ENCODE measurements at regions not wholly inside any gene's neighbourhood (a gene's known extent, or its start where the extent isn't known, plus 50 kb on each side); places are given as distances from the start of the nearest gene placed in this dataset.

- no peak for DNase-seq
- Mint-ChIP-seq H3K4me3 (no peak overlapping the region), H3K4me1 (no peaks in the 10 kb centered on the region), H3K9me3 (peaks cover 7 to 20% of the 10 kb centered on the region in 2 donors), H3K27ac (no peak overlapping the region), H3K27me3 (no peaks in the 10 kb centered on the region)
- no peak for ATAC-seq
These were observed 1757.3 kb downstream of the PCDH7 start for GRCh38 chr4:32477518-32477917.

GRCh38 chr4:32485956-32486355 is 1765.8 kb downstream of the PCDH7 start:
- Mint-ChIP-seq H3K4me3 (no peak overlapping the region), H3K27me3 (no peaks in the 10 kb centered on the region), H3K4me1 (no peaks in the 10 kb centered on the region), H3K9me3 (peaks cover 2 to 5% of the 10 kb centered on the region in 2 donors), H3K27ac (no peak overlapping the region)
- ATAC-seq (no peak), DNase-seq (no peak)

- H3K27ac Mint-ChIP-seq = no peak overlapping the region
- H3K4me3 Mint-ChIP-seq = no peak overlapping the region
- DNase-seq (no peak), ATAC-seq (no peak)
- H3K9me3 Mint-ChIP-seq = no peaks in the 10 kb centered on the region
- H3K4me1 Mint-ChIP-seq = no peaks in the 10 kb centered on the region
- H3K27me3 Mint-ChIP-seq = no peaks in the 10 kb centered on the region
These were observed 1768.5 kb downstream of the PCDH7 start for GRCh38 chr4:32488690-32489089.

GRCh38 chr4:32499171-32499570 is 1779.0 kb downstream of the PCDH7 start:
- no peaks in the 10 kb centered on the region for H3K4me1 Mint-ChIP-seq
- no peak overlapping the region for H3K27ac Mint-ChIP-seq
- DNase-seq (no peak), ATAC-seq (no peak)
- H3K9me3 Mint-ChIP-seq = peaks cover 0 to 21% of the 10 kb centered on the region in 2 donors
- no peaks in the 10 kb centered on the region for H3K27me3 Mint-ChIP-seq
- H3K4me3 Mint-ChIP-seq = no peak overlapping the region

- DNase-seq (no peak), ATAC-seq (no peak)
- no peaks in the 10 kb centered on the region for H3K27me3 Mint-ChIP-seq
- H3K27ac Mint-ChIP-seq = peak overlapping the region in 1 of 2 donors; percentile 17
- no peaks in the 10 kb centered on the region for H3K4me1 Mint-ChIP-seq
- peaks cover 17 to 24% of the 10 kb centered on the region in 2 donors for H3K9me3 Mint-ChIP-seq
- H3K4me3 Mint-ChIP-seq = no peak overlapping the region
These were observed 1783.1 kb downstream of the PCDH7 start for GRCh38 chr4:32503241-32503640.

- ATAC-seq = no peak
- Mint-ChIP-seq H3K27ac (no peak overlapping the region), H3K9me3 (peaks cover 8 to 25% of the 10 kb centered on the region in 2 donors), H3K4me1 (no peaks in the 10 kb centered on the region), H3K27me3 (no peaks in the 10 kb centered on the region), H3K4me3 (no peak overlapping the region)
- DNase-seq = no peak
These were observed 1785.9 kb downstream of the PCDH7 start for GRCh38 chr4:32506067-32506466.

- Mint-ChIP-seq H3K9me3 (peaks cover 0 to 5% of the 10 kb centered on the region in 2 donors), H3K4me3 (no peak overlapping the region), H3K27ac (no peak overlapping the region), H3K4me1 (no peaks in the 10 kb centered on the region), H3K27me3 (no peaks in the 10 kb centered on the region)
- no peak for DNase-seq
- no peak for ATAC-seq
These were observed 1798.9 kb downstream of the PCDH7 start for GRCh38 chr4:32519060-32519459.

- DNase-seq = no peak
These were observed 1805.3 kb downstream of the PCDH7 start for GRCh38 chr4:32525420-32525819.

GRCh38 chr4:32544846-32545245 is 1824.7 kb downstream of the PCDH7 start:
- peaks cover 8 to 14% of the 10 kb centered on the region in 2 donors for H3K9me3 Mint-ChIP-seq

More at GRCh38 chr4:32525420-32525819, 1805.3 kb downstream of the PCDH7 start:
- ATAC-seq = no peak
- H3K4me3 Mint-ChIP-seq = no peak overlapping the region
- H3K9me3 Mint-ChIP-seq = peaks cover 7 to 12% of the 10 kb centered on the region in 2 donors
- no peak overlapping the region for H3K27ac Mint-ChIP-seq
- H3K27me3 Mint-ChIP-seq = no peaks in the 10 kb centered on the region
- no peaks in the 10 kb centered on the region for H3K4me1 Mint-ChIP-seq

GRCh38 chr4:32551943-32552342 is 1831.8 kb downstream of the PCDH7 start:
- Mint-ChIP-seq H3K27ac (no peak overlapping the region), H3K9me3 (no peaks in the 10 kb centered on the region), H3K4me3 (no peak overlapping the region), H3K27me3 (no peaks in the 10 kb centered on the region), H3K4me1 (no peaks in the 10 kb centered on the region)
- DNase-seq (no peak), ATAC-seq (no peak)

More at GRCh38 chr4:32544846-32545245, 1824.7 kb downstream of the PCDH7 start:
- ATAC-seq (no peak), DNase-seq (no peak)
- H3K4me3 Mint-ChIP-seq = no peak overlapping the region
- H3K27me3 Mint-ChIP-seq = no peaks in the 10 kb centered on the region
- no peak overlapping the region for H3K27ac Mint-ChIP-seq
- H3K4me1 Mint-ChIP-seq = no peaks in the 10 kb centered on the region

- Mint-ChIP-seq H3K4me3 (no peak overlapping the region), H3K4me1 (no peaks in the 10 kb centered on the region), H3K27ac (no peak overlapping the region), H3K27me3 (no peaks in the 10 kb centered on the region), H3K9me3 (peaks cover 0 to 7% of the 10 kb centered on the region in 2 donors)
- ATAC-seq (no peak), DNase-seq (no peak)
These were observed 1840.1 kb downstream of the PCDH7 start for GRCh38 chr4:32560306-32560705.

- Mint-ChIP-seq H3K27ac (no peak overlapping the region), H3K9me3 (peaks cover 0 to 7% of the 10 kb centered on the region in 2 donors), H3K4me3 (no peak overlapping the region), H3K4me1 (no peaks in the 10 kb centered on the region), H3K27me3 (no peaks in the 10 kb centered on the region)
- ATAC-seq (no peak), DNase-seq (no peak)
These were observed 1841.8 kb downstream of the PCDH7 start for GRCh38 chr4:32562010-32562409.

- DNase-seq (no peak), ATAC-seq (no peak)
- Mint-ChIP-seq H3K4me1 (no peaks in the 10 kb centered on the region), H3K4me3 (no peak overlapping the region), H3K27me3 (no peaks in the 10 kb centered on the region), H3K27ac (no peak overlapping the region), H3K9me3 (peaks cover 0 to 7% of the 10 kb centered on the region in 2 donors)
These were observed 1844.5 kb downstream of the PCDH7 start for GRCh38 chr4:32564626-32565025.

GRCh38 chr4:32569861-32570260 is 1849.7 kb downstream of the PCDH7 start:
- ATAC-seq (no peak), DNase-seq (no peak)
- Mint-ChIP-seq H3K4me1 (no peaks in the 10 kb centered on the region), H3K27ac (no peak overlapping the region), H3K4me3 (no peak overlapping the region), H3K9me3 (peaks cover 5 to 13% of the 10 kb centered on the region in 2 donors), H3K27me3 (no peaks in the 10 kb centered on the region)

- no peak for ATAC-seq
- no peak overlapping the region for H3K4me3 Mint-ChIP-seq
- DNase-seq = no peak
- H3K9me3 Mint-ChIP-seq = peaks cover 5 to 13% of the 10 kb centered on the region in 2 donors
- no peaks in the 10 kb centered on the region for H3K27me3 Mint-ChIP-seq
- H3K4me1 Mint-ChIP-seq = no peaks in the 10 kb centered on the region
- H3K27ac Mint-ChIP-seq = no peak overlapping the region
These were observed 1852.2 kb downstream of the PCDH7 start for GRCh38 chr4:32572366-32572765.

GRCh38 chr4:32574803-32575202 is 1854.6 kb downstream of the PCDH7 start:
- no peaks in the 10 kb centered on the region for H3K27me3 Mint-ChIP-seq
- H3K4me1 Mint-ChIP-seq = no peaks in the 10 kb centered on the region
- peaks cover 5 to 19% of the 10 kb centered on the region in 2 donors for H3K9me3 Mint-ChIP-seq
- no peak overlapping the region for H3K27ac Mint-ChIP-seq
- H3K4me3 Mint-ChIP-seq = no peak overlapping the region
- ATAC-seq (no peak), DNase-seq (no peak)

GRCh38 chr4:32589097-32589496 is 1868.9 kb downstream of the PCDH7 start:
- no peak for DNase-seq
- Mint-ChIP-seq H3K4me3 (no peak overlapping the region), H3K27ac (no peak overlapping the region), H3K4me1 (no peaks in the 10 kb centered on the region), H3K9me3 (peaks cover 10 to 23% of the 10 kb centered on the region in 2 donors), H3K27me3 (no peaks in the 10 kb centered on the region)
- no peak for ATAC-seq

Data from stimulated activated naive CD8-positive, alpha-beta T cell treated with anti-CD3 and anti-CD28 coated beads, Interleukin-15, amount 100 ng/mL, for 72 hours (primary cell).